ENCODE measurements at regions not wholly inside any gene's neighbourhood (a gene's known extent, or its start where the extent isn't known, plus 50 kb on each side); places are given as distances from the start of the nearest gene placed in this dataset.

DNA sequence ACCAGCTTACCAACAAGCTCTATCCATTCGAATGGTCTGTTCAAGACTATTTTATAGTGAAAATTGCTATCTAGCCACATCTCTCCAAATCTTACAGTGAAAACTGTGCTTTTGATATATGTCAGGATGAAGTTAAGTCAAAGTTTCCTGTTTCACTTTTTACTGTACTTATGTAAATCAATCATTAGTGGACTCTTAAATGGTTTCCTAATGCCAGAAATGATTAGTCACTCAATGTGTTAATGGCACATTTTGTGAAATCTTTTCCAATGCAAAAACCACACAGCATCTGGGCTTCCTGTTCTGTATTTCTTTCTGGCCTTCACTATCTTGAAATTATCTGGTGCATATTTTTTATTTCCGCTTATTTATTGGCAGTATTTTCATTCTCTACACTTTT lies 87.3 kb upstream of the STEAP1B start:
- TF ChIP-seq, protein P1, sequence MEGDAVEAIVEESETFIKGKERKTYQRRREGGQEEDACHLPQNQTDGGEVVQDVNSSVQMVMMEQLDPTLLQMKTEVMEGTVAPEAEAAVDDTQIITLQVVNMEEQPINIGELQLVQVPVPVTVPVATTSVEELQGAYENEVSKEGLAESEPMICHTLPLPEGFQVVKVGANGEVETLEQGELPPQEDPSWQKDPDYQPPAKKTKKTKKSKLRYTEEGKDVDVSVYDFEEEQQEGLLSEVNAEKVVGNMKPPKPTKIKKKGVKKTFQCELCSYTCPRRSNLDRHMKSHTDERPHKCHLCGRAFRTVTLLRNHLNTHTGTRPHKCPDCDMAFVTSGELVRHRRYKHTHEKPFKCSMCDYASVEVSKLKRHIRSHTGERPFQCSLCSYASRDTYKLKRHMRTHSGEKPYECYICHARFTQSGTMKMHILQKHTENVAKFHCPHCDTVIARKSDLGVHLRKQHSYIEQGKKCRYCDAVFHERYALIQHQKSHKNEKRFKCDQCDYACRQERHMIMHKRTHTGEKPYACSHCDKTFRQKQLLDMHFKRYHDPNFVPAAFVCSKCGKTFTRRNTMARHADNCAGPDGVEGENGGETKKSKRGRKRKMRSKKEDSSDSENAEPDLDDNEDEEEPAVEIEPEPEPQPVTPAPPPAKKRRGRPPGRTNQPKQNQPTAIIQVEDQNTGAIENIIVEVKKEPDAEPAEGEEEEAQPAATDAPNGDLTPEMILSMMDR (conservative IDR thresholded peaks at IDR 0.05 in 1 of 2, IDR thresholded peaks at IDR 0.05 in 1 of 2; ENCODE audit: low read depth in 1 of 2, low read length in 2 of 2): no peak
- no peak for TF ChIP-seq EZH2 (IDR thresholded peaks at IDR 0.05; ENCODE audit: low read length, missing control alignments)
